ENCODE measurements at regions not wholly inside any gene's neighbourhood (a gene's known extent, or its start where the extent isn't known, plus 50 kb on each side); places are given as distances from the start of the nearest gene placed in this dataset.

DNA sequence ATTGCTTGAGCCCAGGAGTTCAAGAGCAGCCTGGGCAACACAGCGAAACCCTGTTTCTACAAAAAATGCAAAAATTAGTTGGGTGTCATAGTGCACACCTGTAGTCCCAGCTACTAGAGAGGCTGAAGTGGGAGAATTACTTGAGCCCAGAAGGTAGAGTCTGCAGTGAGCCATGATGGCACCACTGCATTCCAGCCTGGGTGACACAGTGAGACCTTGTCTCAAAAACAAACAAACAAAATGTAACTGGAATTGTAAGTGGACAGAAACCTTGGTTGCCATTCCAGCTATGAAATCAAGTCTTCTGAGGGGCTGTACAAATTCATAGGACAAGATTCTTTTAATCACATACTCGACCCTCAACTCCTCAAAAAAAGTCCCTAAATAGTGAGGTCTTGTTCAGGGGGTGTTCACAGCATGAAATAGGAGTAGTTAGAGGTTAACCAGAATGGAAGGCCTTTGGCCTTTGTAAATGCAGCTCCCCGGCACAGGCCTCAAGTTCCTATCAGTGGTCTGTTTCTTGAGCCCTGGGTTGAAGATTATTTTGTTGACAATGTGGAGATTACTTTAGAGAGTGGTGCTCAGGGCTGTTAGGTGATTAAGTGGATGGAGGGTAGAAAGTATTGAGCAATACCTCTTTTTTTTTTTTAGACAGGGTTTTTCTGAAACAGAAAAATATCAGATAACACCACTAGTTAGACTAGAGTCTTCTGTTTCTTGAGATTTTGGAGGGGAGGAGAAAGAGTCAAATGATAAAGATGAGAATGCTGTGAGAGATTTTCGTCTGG is 138.7 kb upstream of the ZNF648 start:
- DNase-seq (ENCODE audit: low spot score) (no peak), ATAC-seq (no peak)
- no peaks in the 10 kb centered on the region for H3K4me1 Mint-ChIP-seq (ENCODE audit: low read depth in 2 of 2)
- no peak overlapping the region for H3K4me3 Mint-ChIP-seq
- no peaks in the 10 kb centered on the region for H3K9me3 Mint-ChIP-seq
- no peak overlapping the region for H3K27ac Mint-ChIP-seq
- H3K27me3 Mint-ChIP-seq, result peaks cover 0 to 20% of the 10 kb centered on the region in 2 donors
- H3K36me3 Mint-ChIP-seq, result no peaks in the 10 kb centered on the region

GRCh38 chr1:182198006-182198605 is 136.6 kb upstream of the ZNF648 start:
- H3K4me3 Mint-ChIP-seq, result no peak overlapping the region
- H3K9me3 Mint-ChIP-seq, result no peaks in the 10 kb centered on the region
- H3K36me3 Mint-ChIP-seq, result no peaks in the 10 kb centered on the region
- no peak overlapping the region for H3K27ac Mint-ChIP-seq
- H3K4me1 Mint-ChIP-seq (ENCODE audit: low read depth in 2 of 2), result peaks cover under 1 to 1% of the 10 kb centered on the region in 2 donors
- ATAC-seq, result no peak
- no peak for DNase-seq (ENCODE audit: low spot score)
- peaks cover 0 to 12% of the 10 kb centered on the region in 2 donors for H3K27me3 Mint-ChIP-seq

GRCh38 chr1:182196897-182197870 is 135.7 kb upstream of the ZNF648 start:
- Mint-ChIP-seq H3K9me3 (no peaks in the 10 kb centered on the region), H3K4me3 (no peak overlapping the region), H3K27me3 (peaks cover 1 to 12% of the 10 kb centered on the region in 2 donors), H3K27ac (no peak overlapping the region), H3K4me1 (ENCODE audit: low read depth in 2 of 2) (peaks cover 5 to 8% of the 10 kb centered on the region in 2 donors), H3K36me3 (no peaks in the 10 kb centered on the region)
- DNase-seq (ENCODE audit: low spot score) (no peak), ATAC-seq (no peak)

- ATAC-seq, result no peak
- no peak overlapping the region for H3K27ac Mint-ChIP-seq
These were observed 134.2 kb upstream of the ZNF648 start for GRCh38 chr1:182195733-182196132.

DNA sequence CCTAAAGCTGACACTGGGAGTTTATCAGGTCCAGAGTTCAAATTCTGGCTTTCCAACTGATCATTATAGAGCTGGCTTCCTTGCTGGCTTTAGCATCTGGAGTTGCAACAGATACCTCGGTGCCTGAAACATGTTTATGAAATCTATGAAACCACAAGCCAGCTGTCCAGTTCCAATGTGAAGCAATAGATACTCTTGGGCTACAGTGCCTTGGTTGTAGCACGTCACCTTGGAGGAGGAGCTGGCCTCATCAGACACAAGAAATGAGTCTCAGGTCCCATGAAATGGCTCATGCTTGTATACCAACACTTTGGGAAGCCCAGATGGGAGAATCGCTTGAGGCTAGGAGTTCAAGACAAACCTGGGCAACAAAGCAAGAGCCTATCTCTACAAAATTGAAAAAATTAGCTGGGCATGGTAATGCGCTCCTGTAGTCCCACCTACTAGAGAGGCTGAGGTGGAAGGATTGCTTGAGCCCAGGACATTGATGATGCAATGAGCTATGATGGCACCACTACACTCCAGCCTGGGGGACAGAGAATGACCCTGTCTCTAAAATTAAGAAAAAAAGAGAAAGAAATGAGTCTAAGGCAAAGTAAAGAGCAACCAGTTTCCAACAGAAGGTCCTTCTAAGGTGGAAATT is 132.5 kb upstream of the ZNF648 start:
- H3K4me1 Mint-ChIP-seq (ENCODE audit: low read depth in 2 of 2), result peaks cover 11 to 22% of the 10 kb centered on the region in 2 donors
- H3K9me3 Mint-ChIP-seq, result no peaks in the 10 kb centered on the region
- H3K36me3 Mint-ChIP-seq, result peaks cover 5% of the 10 kb centered on the region
- H3K4me3 Mint-ChIP-seq, result no peak overlapping the region
- peak; percentile 43 to 64 for ATAC-seq
- DNase-seq (ENCODE audit: low spot score), result no peak
- H3K27me3 Mint-ChIP-seq, result peaks cover 22 to 23% of the 10 kb centered on the region in 2 donors
- no peak overlapping the region for H3K27ac Mint-ChIP-seq

More at GRCh38 chr1:182195733-182196132, 134.2 kb upstream of the ZNF648 start:
- no peaks in the 10 kb centered on the region for H3K36me3 Mint-ChIP-seq
- H3K4me1 Mint-ChIP-seq (ENCODE audit: low read depth in 2 of 2), result peaks cover 11 to 17% of the 10 kb centered on the region in 2 donors
- H3K27me3 Mint-ChIP-seq, result peaks cover 11 to 19% of the 10 kb centered on the region in 2 donors
- H3K4me3 Mint-ChIP-seq, result no peak overlapping the region
- no peaks in the 10 kb centered on the region for H3K9me3 Mint-ChIP-seq
- no peak for DNase-seq (ENCODE audit: low spot score)

DNA sequence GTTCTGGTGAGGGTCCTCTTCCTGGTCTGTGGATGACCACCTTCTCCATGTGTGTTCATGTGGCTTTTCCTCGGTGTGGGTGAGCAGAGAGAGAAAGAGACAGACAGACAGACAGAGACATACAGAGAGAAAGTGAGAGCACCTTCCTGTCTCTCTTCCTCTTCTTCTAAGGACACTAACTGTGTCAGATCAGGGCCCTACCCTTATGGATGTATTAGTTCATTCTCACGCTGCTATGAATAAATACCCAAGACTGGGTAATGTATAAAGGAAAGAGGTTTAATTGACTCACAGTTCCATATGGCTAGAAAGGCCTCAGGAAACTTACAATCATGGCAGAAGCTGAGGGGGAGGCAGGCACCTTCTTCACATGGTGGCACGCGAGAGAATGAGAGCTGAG is 131.5 kb upstream of the ZNF648 start:
- ATAC-seq, result no peak
- peaks cover 5% of the 10 kb centered on the region for H3K36me3 Mint-ChIP-seq
- peaks cover 11 to 22% of the 10 kb centered on the region in 2 donors for H3K4me1 Mint-ChIP-seq (ENCODE audit: low read depth in 2 of 2)
- H3K9me3 Mint-ChIP-seq, result no peaks in the 10 kb centered on the region
- H3K27ac Mint-ChIP-seq, result no peak overlapping the region
- peaks cover 22 to 23% of the 10 kb centered on the region in 2 donors for H3K27me3 Mint-ChIP-seq
- H3K4me3 Mint-ChIP-seq, result no peak overlapping the region
- DNase-seq (ENCODE audit: low spot score), result no peak

DNA sequence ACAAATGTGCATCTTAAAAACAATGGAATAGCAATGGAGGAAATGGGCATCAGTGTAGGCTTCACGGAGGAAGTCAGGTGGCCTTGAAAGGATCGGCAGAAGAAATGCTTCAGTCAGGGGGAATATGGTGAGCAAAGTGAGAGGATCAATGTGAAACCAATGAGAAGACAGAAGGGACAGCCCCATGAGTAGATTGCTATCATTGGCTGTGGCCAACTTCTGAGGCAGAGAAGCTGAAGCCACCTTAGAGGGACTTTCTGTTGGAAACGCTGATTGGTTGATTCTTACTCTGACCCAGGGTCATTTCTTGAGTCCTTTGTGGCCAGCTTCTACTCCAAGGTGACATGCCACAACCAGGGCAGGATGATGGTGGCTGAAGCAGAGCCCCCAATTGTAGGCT is 130.7 kb upstream of the ZNF648 start:
- Mint-ChIP-seq H3K27me3 (peaks cover 19 to 22% of the 10 kb centered on the region in 2 donors), H3K4me1 (ENCODE audit: low read depth in 2 of 2) (peaks cover 11 to 22% of the 10 kb centered on the region in 2 donors), H3K4me3 (no peak overlapping the region), H3K9me3 (no peaks in the 10 kb centered on the region), H3K36me3 (peaks cover 5% of the 10 kb centered on the region), H3K27ac (no peak overlapping the region)
- DNase-seq (ENCODE audit: low spot score) (no peak), ATAC-seq (peak in 1 of 2 donors; percentile 52)

DNA sequence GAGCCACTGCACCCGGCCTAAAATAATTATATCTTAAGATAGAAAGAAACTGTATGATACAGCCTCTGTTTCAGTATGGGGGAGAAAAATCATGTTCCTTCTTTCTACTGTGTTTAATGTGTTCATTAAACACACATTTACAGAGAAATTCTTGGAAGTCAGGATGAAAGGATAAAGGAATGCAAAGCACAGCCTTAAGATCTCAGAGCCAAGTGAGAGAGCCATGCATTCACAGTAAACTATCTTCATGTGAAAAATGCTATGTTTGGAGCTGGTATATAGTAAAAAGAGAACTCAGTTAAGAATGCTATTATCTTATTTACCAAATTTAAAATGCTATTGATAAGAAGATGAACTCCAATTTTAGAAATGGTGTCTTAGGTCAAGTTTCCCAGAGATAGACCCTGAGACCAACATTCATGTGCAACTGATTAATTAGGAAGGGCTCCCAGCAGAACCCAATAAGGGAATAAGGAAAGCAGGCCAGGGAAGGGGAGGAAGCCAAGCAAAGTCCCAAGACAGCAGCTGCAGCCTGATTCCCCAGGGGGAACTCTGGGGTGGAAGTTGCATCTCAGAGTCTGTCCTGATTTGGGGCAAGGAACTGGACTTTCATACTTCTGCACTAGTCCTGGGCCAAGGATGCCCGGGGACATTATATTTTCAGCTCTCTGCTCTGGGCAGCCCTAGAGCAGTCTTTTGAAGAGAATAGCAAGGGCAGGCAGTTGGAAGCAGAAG is 130.0 kb upstream of the ZNF648 start:
- no peak overlapping the region for H3K4me3 Mint-ChIP-seq
- ATAC-seq (no peak), DNase-seq (ENCODE audit: low spot score) (no peak)
- no peak overlapping the region for H3K27ac Mint-ChIP-seq
- no peaks in the 10 kb centered on the region for H3K9me3 Mint-ChIP-seq
- H3K4me1 Mint-ChIP-seq (ENCODE audit: low read depth in 2 of 2), result peaks cover 11 to 22% of the 10 kb centered on the region in 2 donors
- H3K27me3 Mint-ChIP-seq, result peaks cover 21 to 22% of the 10 kb centered on the region in 2 donors
- H3K36me3 Mint-ChIP-seq, result peaks cover 5% of the 10 kb centered on the region

GRCh38 chr1:182189535-182190066 is 128.1 kb upstream of the ZNF648 start:
- Mint-ChIP-seq H3K36me3 (peaks cover 5% of the 10 kb centered on the region), H3K27ac (no peak overlapping the region), H3K4me3 (no peak overlapping the region), H3K4me1 (ENCODE audit: low read depth in 2 of 2) (peaks cover 11 to 22% of the 10 kb centered on the region in 2 donors), H3K27me3 (peaks cover 18 to 22% of the 10 kb centered on the region in 2 donors), H3K9me3 (no peaks in the 10 kb centered on the region)
- DNase-seq (ENCODE audit: low spot score) (no peak), ATAC-seq (peak in 1 of 2 donors; percentile 66)

GRCh38 chr1:182186757-182187146 is 125.2 kb upstream of the ZNF648 start:
- ATAC-seq (no peak), DNase-seq (ENCODE audit: low spot score) (no peak)
- Mint-ChIP-seq H3K9me3 (no peaks in the 10 kb centered on the region), H3K27me3 (peaks cover 23 to 33% of the 10 kb centered on the region in 2 donors), H3K36me3 (peaks cover 5% of the 10 kb centered on the region), H3K4me1 (ENCODE audit: low read depth in 2 of 2) (peaks cover 3 to 9% of the 10 kb centered on the region in 2 donors), H3K4me3 (no peak overlapping the region), H3K27ac (no peak overlapping the region)

- no peak for DNase-seq (ENCODE audit: low spot score)
- ATAC-seq, result no peak
- Mint-ChIP-seq H3K4me3 (no peak overlapping the region), H3K4me1 (ENCODE audit: low read depth in 2 of 2) (peaks cover 0 to 11% of the 10 kb centered on the region in 2 donors), H3K36me3 (peaks cover 5% of the 10 kb centered on the region), H3K27ac (no peak overlapping the region), H3K27me3 (peaks cover 19 to 27% of the 10 kb centered on the region in 2 donors), H3K9me3 (no peaks in the 10 kb centered on the region)
These were observed 124.6 kb upstream of the ZNF648 start for GRCh38 chr1:182185842-182186756.

- no peak overlapping the region for H3K27ac Mint-ChIP-seq
These were observed 123.6 kb upstream of the ZNF648 start for GRCh38 chr1:182185136-182185535.

More at GRCh38 chr1:182185136-182185535, 123.6 kb upstream of the ZNF648 start:
- H3K4me1 Mint-ChIP-seq (ENCODE audit: low read depth in 2 of 2), result peaks cover 0 to 11% of the 10 kb centered on the region in 2 donors
- peaks cover 5% of the 10 kb centered on the region for H3K36me3 Mint-ChIP-seq
- H3K27me3 Mint-ChIP-seq, result peaks cover 19 to 27% of the 10 kb centered on the region in 2 donors
- no peak for DNase-seq (ENCODE audit: low spot score)
- ATAC-seq, result no peak
- no peaks in the 10 kb centered on the region for H3K9me3 Mint-ChIP-seq
- no peak overlapping the region for H3K4me3 Mint-ChIP-seq

All from natural killer cell treated with Interleukin-12 subunit alpha and Interleukin-12 subunit beta and Interleukin-15 and Interleukin-18, amount 100 ng/mL, for 72 hours (primary cell).